ENCODE measurements at regions not wholly inside any gene's neighbourhood (a gene's known extent, or its start where the extent isn't known, plus 50 kb on each side); places are given as distances from the start of the nearest gene placed in this dataset.

GRCh38 chr13:50406831-50407230, 391.6 kb downstream of the KCNRG start:
- no peaks in the 10 kb centered on the region for H3K9me3 Mint-ChIP-seq
- no peak overlapping the region for H3K4me2 ChIP-seq (ENCODE audit: insufficient read depth, insufficient read length, low read length)
- peaks cover 0 to 6% (median 4%) of the 10 kb centered on the region in 3 experiments; a peak in 2 of 7 replicates for H3K36me3 Mint-ChIP-seq (ENCODE audit: insufficient read depth in 1 of 3, low read depth in 3 of 3)
- no peak overlapping the region for H3T11ph ChIP-seq (ENCODE audit: low read length)
- no peak overlapping the region for H3K27ac ChIP-seq (ENCODE audit: insufficient read length, low read depth, low read length)
- no peak overlapping the region for H3K27ac Mint-ChIP-seq
- no peak overlapping the region for H3K4ac ChIP-seq (ENCODE audit: low read depth, low read length)
- no peak overlapping the region for H2BK120ac ChIP-seq (ENCODE audit: low read depth, low read length, poor library complexity, severe bottlenecking)
- no peak overlapping the region for H3K4me3 Mint-ChIP-seq
- H2AFZ ChIP-seq (ENCODE audit: low read length): no peak overlapping the region
- H3K23ac ChIP-seq (ENCODE audit: insufficient read length, low read depth, low read length): no peak overlapping the region
- no peak overlapping the region for H2BK15ac ChIP-seq (ENCODE audit: low read depth, low read length)
- H3K9me3 ChIP-seq (ENCODE audit: control insufficient read depth, low read depth, low read length): no peaks in the 10 kb centered on the region
- no peak overlapping the region for H2BK5ac ChIP-seq (ENCODE audit: insufficient read length, low read length)
- H3K79me2 ChIP-seq (ENCODE audit: insufficient read depth, low read length): no peaks in the 10 kb centered on the region
- H3K4me1 ChIP-seq (ENCODE audit: insufficient read depth, low read length): no peaks in the 10 kb centered on the region
- H4K20me1 ChIP-seq (ENCODE audit: control insufficient read depth, insufficient read depth, insufficient read length): no peaks in the 10 kb centered on the region
- no peak overlapping the region for H4K5ac ChIP-seq (ENCODE audit: insufficient read length, low read depth, low read length)
- no peak overlapping the region for H4K8ac ChIP-seq (replicated peaks; ENCODE audit: insufficient read length, low read depth, low read length)
- no peak overlapping the region for H3K9ac ChIP-seq (ENCODE audit: extremely low read depth, insufficient read length, low read length)
- H2BK12ac ChIP-seq (ENCODE audit: insufficient read length, low read depth, low read length): no peak overlapping the region
- TF ChIP-seq, protein P1, sequence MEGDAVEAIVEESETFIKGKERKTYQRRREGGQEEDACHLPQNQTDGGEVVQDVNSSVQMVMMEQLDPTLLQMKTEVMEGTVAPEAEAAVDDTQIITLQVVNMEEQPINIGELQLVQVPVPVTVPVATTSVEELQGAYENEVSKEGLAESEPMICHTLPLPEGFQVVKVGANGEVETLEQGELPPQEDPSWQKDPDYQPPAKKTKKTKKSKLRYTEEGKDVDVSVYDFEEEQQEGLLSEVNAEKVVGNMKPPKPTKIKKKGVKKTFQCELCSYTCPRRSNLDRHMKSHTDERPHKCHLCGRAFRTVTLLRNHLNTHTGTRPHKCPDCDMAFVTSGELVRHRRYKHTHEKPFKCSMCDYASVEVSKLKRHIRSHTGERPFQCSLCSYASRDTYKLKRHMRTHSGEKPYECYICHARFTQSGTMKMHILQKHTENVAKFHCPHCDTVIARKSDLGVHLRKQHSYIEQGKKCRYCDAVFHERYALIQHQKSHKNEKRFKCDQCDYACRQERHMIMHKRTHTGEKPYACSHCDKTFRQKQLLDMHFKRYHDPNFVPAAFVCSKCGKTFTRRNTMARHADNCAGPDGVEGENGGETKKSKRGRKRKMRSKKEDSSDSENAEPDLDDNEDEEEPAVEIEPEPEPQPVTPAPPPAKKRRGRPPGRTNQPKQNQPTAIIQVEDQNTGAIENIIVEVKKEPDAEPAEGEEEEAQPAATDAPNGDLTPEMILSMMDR (conservative IDR thresholded peaks at IDR 0.05): no peak
- H3K56ac ChIP-seq (ENCODE audit: insufficient read length, low read depth, low read length): no peak overlapping the region
- no peak for DNase-seq
- H3K18ac ChIP-seq (ENCODE audit: insufficient read length, low read depth, low read length): no peak overlapping the region
- H2BK20ac ChIP-seq (ENCODE audit: low read depth, low read length, poor library complexity, severe bottlenecking): no peak overlapping the region
- no peak overlapping the region for H2AK5ac ChIP-seq (ENCODE audit: insufficient read length, low read length)
- no peaks in the 10 kb centered on the region for H3K27me3 Mint-ChIP-seq (ENCODE audit: low read depth)
- peaks cover 23 to 27% of the 10 kb centered on the region in 2 experiments for H3K4me1 Mint-ChIP-seq
- H4K91ac ChIP-seq (ENCODE audit: insufficient read length, low read depth, low read length): no peak overlapping the region
- no CpG with 5 or more reads among the region's 3 CpGs for WGBS (ENCODE audit: extremely low coverage, insufficient read length, low lambda C conversion rate)
- no peaks in the 10 kb centered on the region for H3K79me1 ChIP-seq (ENCODE audit: insufficient read depth, low read depth, low read length, poor library complexity, severe bottlenecking)
- H3K27me3 ChIP-seq (ENCODE audit: insufficient read depth, low read length): no peaks in the 10 kb centered on the region
- H3K14ac ChIP-seq (ENCODE audit: insufficient read depth, low read length): no peak overlapping the region
- H3K23me2 ChIP-seq (ENCODE audit: insufficient read length, low read depth, low read length, poor library complexity, severe bottlenecking): no peaks in the 10 kb centered on the region

Data from H9 (cell line).